CD4-positive, alpha-beta memory T cell (primary cell): ENCODE measurements at regions not wholly inside any gene's neighbourhood (a gene's known extent, or its start where the extent isn't known, plus 50 kb on each side); places are given as distances from the start of the nearest gene placed in this dataset.
"Not testable (repeated sequence)": the region's sequence is repeated elsewhere in the genome, so short reads cannot be mapped to it uniquely, and the experiment has no call there.

Experiments
- CTCF ChIA-PET: fragments of 350-600 bp; sonication (Branson Sonifier 250); formaldehyde crosslinking; loops from one replicate; lab custom pipeline; 2021; ENCODE audit warnings: inconsistent platforms; ENCODE audit not compliant: partially characterized antibody; lab: Charles Lee
- POLR2A ChIA-PET: fragments of 350-600 bp; sonication (Branson Sonifier 250); formaldehyde crosslinking; loops from one replicate; lab custom pipeline; 2021; ENCODE audit not compliant: partially characterized antibody; lab: Charles Lee
- DNase-seq, 5 donors: peaks; one replicate each; pipeline versions ENCODE4 v3.0.0 to v3.0.0-alpha.2; 2020 to 2022; ENCODE audit warnings: mixed read lengths in 1 of 5
- H3K27ac ChIP-seq: one replicate; pipeline ENCODE4 v1.7.0; 2013; ENCODE audit warnings: low read depth, low read length
- H3K27me3 ChIP-seq: 2 replicates; pipeline ENCODE4 v1.7.0; 2013; ENCODE audit warnings: mild to moderate bottlenecking, low read length, moderate library complexity; ENCODE audit not compliant: insufficient read depth
- H3K36me3 ChIP-seq: 2 replicates; pipeline ENCODE4 v1.7.0; 2013; ENCODE audit warnings: mild to moderate bottlenecking, low read length, moderate library complexity; ENCODE audit not compliant: insufficient read depth
- H3K4me1 ChIP-seq: 2 replicates; pipeline ENCODE4 v1.7.0; 2013; ENCODE audit warnings: mild to moderate bottlenecking, low read length, moderate library complexity; ENCODE audit not compliant: insufficient read depth
- H3K4me3 ChIP-seq, 2 donors: one replicate each; pipeline ENCODE4 v1.7.0; 2013; ENCODE audit warnings: low read length in 2 of 2, mild to moderate bottlenecking in 1 of 2
- H3K9me3 ChIP-seq, 2 donors: one replicate each; pipeline ENCODE4 v1.7.0; 2013; ENCODE audit warnings: low read length in 2 of 2, control low read depth in 1 of 2; ENCODE audit not compliant: control insufficient read depth in 1 of 2
- H3K27ac Mint-ChIP-seq, 7 donors: one replicate each; pipeline ENCODE4 v1.8.0; 2020 to 2021; ENCODE audit warnings: mixed read lengths in 7 of 7, mild to moderate bottlenecking in 6 of 7, inconsistent platforms in 3 of 7, moderate library complexity in 3 of 7
- H3K27me3 Mint-ChIP-seq, 2 donors: one replicate each; pipeline ENCODE4 v1.8.0; 2020 to 2021; ENCODE audit warnings: mixed read lengths in 2 of 2
- H3K36me3 Mint-ChIP-seq, 2 donors: one replicate each; pipeline ENCODE4 v1.8.0; 2020 to 2021; ENCODE audit warnings: mixed read lengths in 2 of 2, inconsistent platforms in 1 of 2, mild to moderate bottlenecking in 1 of 2
- H3K4me1 Mint-ChIP-seq, 4 donors: one replicate each; pipeline ENCODE4 v1.8.0; 2020 to 2021; ENCODE audit warnings: mixed read lengths in 4 of 4, mild to moderate bottlenecking in 1 of 4
- H3K4me3 Mint-ChIP-seq, 8 donors: one replicate each; pipeline ENCODE4 v1.8.0; 2020 to 2021; ENCODE audit warnings: mixed read lengths in 8 of 8, mild to moderate bottlenecking in 7 of 8, moderate library complexity in 6 of 8, inconsistent platforms in 3 of 8
- H3K9me3 Mint-ChIP-seq, 8 donors: one replicate each; pipeline ENCODE4 v1.8.0; 2020 to 2021; ENCODE audit warnings: mixed read lengths in 8 of 8, mild to moderate bottlenecking in 5 of 8, inconsistent platforms in 3 of 8, moderate library complexity in 1 of 8
- intact Hi-C: fragments of 100-400 bp; cut with micrococcal nuclease; formaldehyde crosslinking; loops from one replicate; pipeline ENCODE4 v1.15.1; 2023

DNA sequence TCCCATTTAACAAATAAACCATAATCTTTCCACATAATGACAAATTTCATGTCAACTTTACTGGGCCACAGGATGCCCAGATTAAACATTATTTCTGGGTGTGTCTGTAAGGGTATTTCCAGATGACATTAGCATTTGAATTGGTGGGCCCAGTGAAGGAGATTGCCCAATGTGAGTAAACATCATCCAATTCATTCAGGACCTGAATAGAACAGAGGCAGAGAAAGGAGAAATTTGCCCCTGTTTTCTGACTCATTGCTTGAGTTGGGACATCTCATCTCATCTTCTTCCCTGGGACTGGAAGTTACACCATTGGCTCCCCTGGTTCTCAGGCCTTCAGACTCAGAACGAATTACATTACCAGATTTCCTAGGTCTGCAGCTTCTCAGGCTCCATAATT lies 142.9 kb downstream of the TPBG start:
- Histone ChIP-seq H3K4me3 (no peak overlapping the region), H3K27ac (no peak overlapping the region), H3K27me3 (no peaks in the 10 kb centered on the region), H3K36me3 (no peaks in the 10 kb centered on the region), H3K4me1 (no peaks in the 10 kb centered on the region), H3K9me3 (no peaks in the 10 kb centered on the region)
- H3K4me1 Mint-ChIP-seq: no peaks in the 10 kb centered on the region
- no peaks in the 10 kb centered on the region for H3K36me3 Mint-ChIP-seq
- ChIA-PET POLR2A (no interaction called here), CTCF (no interaction called here)
- peaks cover 5 to 7% of the 10 kb centered on the region in 2 donors for H3K27me3 Mint-ChIP-seq
- H3K27ac Mint-ChIP-seq: no peak overlapping the region
- DNase-seq: no peak
- H3K9me3 Mint-ChIP-seq: peaks cover 0 to 6% (median under 1%) of the 10 kb centered on the region in 8 donors
- intact Hi-C loops: no loop called here
- H3K4me3 Mint-ChIP-seq: no peak overlapping the region

DNA sequence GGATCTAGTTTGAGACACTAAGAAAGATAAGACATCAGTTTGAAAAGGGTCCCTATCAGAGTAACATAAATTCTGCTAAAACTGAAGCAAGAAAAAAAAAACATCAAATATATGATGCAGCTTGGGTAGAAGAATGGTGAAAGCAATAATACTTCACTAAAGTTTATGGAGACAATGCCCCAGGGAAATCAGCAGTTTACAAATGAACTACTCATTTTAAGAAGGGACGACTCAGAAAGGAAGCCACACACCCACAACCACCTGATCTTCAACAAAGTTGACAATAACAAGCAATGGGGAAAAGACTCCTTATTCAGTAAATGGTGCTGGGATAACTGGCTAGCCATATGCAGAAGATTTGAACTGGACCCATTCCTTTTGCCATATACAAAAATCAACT lies 143.5 kb downstream of the TPBG start:
- Histone ChIP-seq H3K9me3 (no peaks in the 10 kb centered on the region), H3K27me3 (no peaks in the 10 kb centered on the region), H3K4me3 (no peak overlapping the region), H3K4me1 (no peaks in the 10 kb centered on the region), H3K36me3 (no peaks in the 10 kb centered on the region), H3K27ac (no peak overlapping the region)
- H3K27me3 Mint-ChIP-seq: peaks cover 5 to 7% of the 10 kb centered on the region in 2 donors
- ChIA-PET CTCF (no interaction called here), POLR2A (no interaction called here)
- intact Hi-C loops: no loop called here
- H3K4me1 Mint-ChIP-seq: no peaks in the 10 kb centered on the region
- no peaks in the 10 kb centered on the region for H3K36me3 Mint-ChIP-seq
- no peak for DNase-seq
- no peak overlapping the region for H3K4me3 Mint-ChIP-seq
- no peak overlapping the region for H3K27ac Mint-ChIP-seq
- peaks cover 0 to 6% (median under 1%) of the 10 kb centered on the region in 8 donors for H3K9me3 Mint-ChIP-seq

DNA sequence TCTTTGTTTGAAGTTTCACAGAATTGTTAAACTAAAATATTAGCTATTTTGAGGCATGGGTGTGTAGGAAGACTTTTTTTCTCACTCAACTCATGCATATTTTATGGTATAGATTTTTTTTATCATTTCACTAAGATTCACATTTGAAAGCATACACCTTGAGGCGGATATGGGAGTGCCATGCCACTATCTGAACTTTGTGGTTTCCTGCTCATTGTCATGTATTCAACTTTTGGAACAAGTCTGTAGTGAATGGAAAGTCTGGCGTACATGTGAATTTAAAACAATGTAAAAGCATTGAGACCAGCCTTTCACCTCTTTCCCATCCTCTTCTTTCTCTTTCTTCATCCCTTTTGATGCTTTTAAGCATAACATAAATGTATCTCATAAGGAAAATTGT lies 147.9 kb downstream of the TPBG start:
- intact Hi-C loops: no loop called here
- Mint-ChIP-seq H3K9me3 (peaks cover 3 to 27% (median 9%) of the 10 kb centered on the region in 8 donors), H3K36me3 (no peaks in the 10 kb centered on the region), H3K4me1 (no peaks in the 10 kb centered on the region), H3K27me3 (no peaks in the 10 kb centered on the region), H3K27ac (no peak overlapping the region), H3K4me3 (no peak overlapping the region)
- POLR2A ChIA-PET: no interaction called here
- no peaks in the 10 kb centered on the region for H3K36me3 ChIP-seq
- no peak for DNase-seq
- no peaks in the 10 kb centered on the region for H3K9me3 ChIP-seq
- CTCF ChIA-PET: no interaction called here
- H3K27ac ChIP-seq: no peak overlapping the region
- no peaks in the 10 kb centered on the region for H3K27me3 ChIP-seq
- no peaks in the 10 kb centered on the region for H3K4me1 ChIP-seq
- H3K4me3 ChIP-seq: no peak overlapping the region

DNA sequence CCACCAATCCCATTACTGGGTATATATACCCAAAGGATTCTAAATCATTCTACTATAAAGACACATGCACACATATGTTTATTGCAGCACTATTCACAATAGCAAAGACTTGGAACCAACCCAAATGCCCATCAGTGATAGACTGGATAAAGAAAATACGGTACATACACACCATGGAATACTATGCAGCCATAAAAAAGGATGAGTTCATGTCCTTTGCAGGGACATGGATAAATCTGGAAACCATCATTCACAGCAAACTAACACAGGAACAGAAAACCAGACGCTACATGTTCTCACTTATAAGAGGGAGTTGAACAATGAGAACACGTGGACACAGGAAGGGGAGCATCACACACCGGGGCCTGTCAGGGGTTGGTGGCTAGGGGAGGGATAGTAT lies 154.3 kb downstream of the TPBG start:
- H3K36me3 Mint-ChIP-seq, intact Hi-C loops, H3K27me3 ChIP-seq, DNase-seq, H3K4me1 Mint-ChIP-seq, CTCF ChIA-PET, H3K27ac Mint-ChIP-seq, H3K27ac ChIP-seq, H3K4me3 Mint-ChIP-seq, POLR2A ChIA-PET, H3K4me3 ChIP-seq, H3K9me3 ChIP-seq, H3K4me1 ChIP-seq, H3K36me3 ChIP-seq, H3K27me3 Mint-ChIP-seq: not testable (repeated sequence)
- peaks cover 5 to 34% (median 11%) of the 10 kb centered on the region in 8 donors for H3K9me3 Mint-ChIP-seq

DNA sequence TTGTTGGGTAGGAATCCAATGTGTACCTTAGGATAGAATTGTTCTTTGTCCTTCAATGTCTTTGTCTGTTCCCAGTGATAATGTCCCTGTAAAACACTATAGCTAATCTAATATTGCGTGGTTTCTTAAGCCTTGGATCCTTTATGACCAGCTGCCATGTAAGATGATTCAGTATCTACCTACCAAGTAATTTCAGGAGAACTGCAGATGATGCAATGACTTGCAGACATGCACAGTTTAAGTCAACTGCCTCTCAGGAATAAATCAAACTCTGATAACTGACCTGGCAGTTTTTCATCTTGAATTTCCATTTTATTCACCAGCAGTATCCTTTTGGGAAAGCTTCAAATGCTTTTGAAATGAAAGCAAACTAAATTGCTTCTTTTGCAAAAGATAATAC lies 157.8 kb downstream of the TPBG start:
- ChIA-PET CTCF (no interaction called here), POLR2A (no interaction called here)
- Histone ChIP-seq H3K27ac (no peak overlapping the region), H3K4me1 (no peaks in the 10 kb centered on the region), H3K36me3 (no peaks in the 10 kb centered on the region), H3K27me3 (no peaks in the 10 kb centered on the region), H3K4me3 (no peak overlapping the region), H3K9me3 (no peaks in the 10 kb centered on the region)
- H3K4me1 Mint-ChIP-seq: no peaks in the 10 kb centered on the region
- no peak overlapping the region for H3K27ac Mint-ChIP-seq
- peaks cover 0 to 2% of the 10 kb centered on the region in 2 donors for H3K27me3 Mint-ChIP-seq
- no peaks in the 10 kb centered on the region for H3K36me3 Mint-ChIP-seq
- H3K4me3 Mint-ChIP-seq: no peak overlapping the region
- peaks cover 0 to 10% (median 3%) of the 10 kb centered on the region in 8 donors for H3K9me3 Mint-ChIP-seq
- intact Hi-C loops: no loop called here
- no peak for DNase-seq

DNA sequence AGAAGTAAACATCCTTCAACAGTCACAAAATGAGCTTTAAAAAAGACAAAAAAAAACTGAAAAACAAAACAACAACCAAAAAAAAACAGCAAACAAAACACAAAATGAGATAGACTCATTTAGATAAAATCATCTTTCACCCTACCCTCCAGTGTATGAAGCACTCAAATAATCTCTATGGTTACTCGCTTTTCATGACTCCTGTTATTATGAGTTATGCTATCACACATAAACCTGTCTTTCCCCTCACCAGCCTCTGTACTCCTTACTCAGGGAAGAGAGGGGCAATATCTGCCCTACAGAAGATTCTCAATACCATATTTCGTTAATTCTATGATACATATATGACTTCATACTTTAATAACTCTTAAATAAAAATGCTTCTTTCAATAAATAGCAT lies 158.2 kb downstream of the TPBG start:
- no peaks in the 10 kb centered on the region for H3K36me3 Mint-ChIP-seq
- POLR2A ChIA-PET: no interaction called here
- intact Hi-C loops: no loop called here

DNA sequence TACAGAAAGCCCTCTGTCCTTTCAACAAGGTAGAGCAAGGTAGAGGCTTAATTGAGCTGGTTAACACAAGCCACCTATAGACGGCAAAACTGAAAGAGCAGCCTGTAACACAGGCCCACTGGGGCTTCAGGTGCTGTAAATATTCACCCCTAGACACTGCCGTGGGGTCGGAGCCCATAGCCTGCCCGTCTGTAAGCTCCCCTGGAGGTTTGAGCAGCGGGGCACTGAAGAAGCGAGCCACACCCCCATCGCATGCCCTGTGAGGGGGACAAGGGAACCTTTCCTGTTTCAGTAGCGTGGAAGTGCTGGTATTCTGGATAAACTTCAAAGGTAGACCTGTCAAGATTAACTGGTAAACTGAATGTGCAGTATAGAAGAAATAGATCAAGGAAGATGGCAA lies 160.4 kb downstream of the TPBG start:
- no peaks in the 10 kb centered on the region for H3K27me3 ChIP-seq
- POLR2A ChIA-PET: no interaction called here
- CTCF ChIA-PET: no interaction called here

More for the DNA sequence above, 158.2 kb downstream of the TPBG start:
- H3K27ac Mint-ChIP-seq: no peak overlapping the region
- H3K4me3 Mint-ChIP-seq: no peak overlapping the region
- Histone ChIP-seq H3K9me3 (no peaks in the 10 kb centered on the region), H3K27me3 (no peaks in the 10 kb centered on the region), H3K4me3 (no peak overlapping the region), H3K4me1 (no peaks in the 10 kb centered on the region), H3K27ac (no peak overlapping the region), H3K36me3 (no peaks in the 10 kb centered on the region)
- H3K27me3 Mint-ChIP-seq: peaks cover 0 to 2% of the 10 kb centered on the region in 2 donors
- CTCF ChIA-PET: no interaction called here
- H3K4me1 Mint-ChIP-seq: no peaks in the 10 kb centered on the region
- peaks cover 0 to 8% (median 3%) of the 10 kb centered on the region in 8 donors for H3K9me3 Mint-ChIP-seq
- DNase-seq: no peak

More for the DNA sequence above, 160.4 kb downstream of the TPBG start:
- no peak overlapping the region for H3K4me3 ChIP-seq
- no peaks in the 10 kb centered on the region for H3K9me3 ChIP-seq
- Mint-ChIP-seq H3K4me1 (no peaks in the 10 kb centered on the region), H3K27ac (no peak overlapping the region), H3K27me3 (peaks cover 0 to 3% of the 10 kb centered on the region in 2 donors), H3K4me3 (no peak overlapping the region), H3K9me3 (peaks cover 0 to 3% (median 0%) of the 10 kb centered on the region in 8 donors), H3K36me3 (no peaks in the 10 kb centered on the region)
- H3K27ac ChIP-seq: no peak overlapping the region
- H3K4me1 ChIP-seq: no peaks in the 10 kb centered on the region
- no peak for DNase-seq
- H3K36me3 ChIP-seq: no peaks in the 10 kb centered on the region
- intact Hi-C loops: no loop called here
